ENCODE measurements at regions not wholly inside any gene's neighbourhood (a gene's known extent, or its start where the extent isn't known, plus 50 kb on each side); places are given as distances from the start of the nearest gene placed in this dataset.

DNA sequence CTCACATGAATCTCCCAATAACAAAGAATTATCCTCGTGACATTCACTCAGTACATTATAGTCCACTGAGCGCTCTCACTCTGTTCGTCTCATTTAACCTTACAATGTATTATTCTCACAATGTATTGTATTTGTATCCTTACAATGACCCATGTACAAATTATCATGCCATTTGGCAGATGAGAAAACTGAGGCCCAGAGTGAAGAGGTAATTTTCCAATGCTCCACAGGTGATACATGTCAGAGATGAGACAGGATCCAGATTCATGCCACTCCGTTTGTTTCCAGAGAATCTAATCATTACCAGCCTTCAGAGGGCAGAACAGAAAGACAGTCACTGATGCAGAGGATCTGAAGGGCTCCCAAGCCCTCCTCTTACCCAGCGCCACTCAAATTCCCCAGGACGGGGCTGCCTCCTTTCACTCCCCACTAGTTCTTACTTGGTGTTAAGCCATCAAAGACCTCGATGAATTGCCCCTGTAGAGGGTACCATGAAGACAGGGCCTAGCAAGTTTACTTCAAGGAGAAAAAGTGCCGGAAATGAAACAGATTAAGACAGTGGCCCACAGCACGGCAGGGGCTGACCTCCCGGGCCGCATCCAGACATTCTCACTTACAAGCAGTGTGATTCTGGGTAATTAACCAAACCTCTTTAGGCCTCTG lies 98.4 kb upstream of the MBOAT2 start:
- no peak for DNase-seq (ENCODE audit: low spot score)
- H3K36me3 ChIP-seq = no peaks in the 10 kb centered on the region
- H3K4me3 ChIP-seq = no peak overlapping the region
- no peaks in the 10 kb centered on the region for H3K9me3 ChIP-seq (ENCODE audit: low read depth)
- TF ChIP-seq EZH2 (IDR thresholded peaks at IDR 0.05) (no peak), EZH2phosphoT487 (IDR thresholded peaks at IDR 0.05) (no peak), CTCF (IDR thresholded peaks at IDR 0.05) (no peak)
- H3K4me2 ChIP-seq = peak overlapping the region; percentile 59
- no peak overlapping the region for H3K27ac ChIP-seq
- no peaks in the 10 kb centered on the region for H3K27me3 ChIP-seq
- peaks cover 7% of the 10 kb centered on the region for H3F3A ChIP-seq (ENCODE audit: low read depth)
- no peak overlapping the region for H2AFZ ChIP-seq (replicated peaks)
- no peaks in the 10 kb centered on the region for H3K79me2 ChIP-seq (ENCODE audit: low read depth)
- peaks cover 58% of the 10 kb centered on the region for H3K4me1 Mint-ChIP-seq
- no peak overlapping the region for H3K4me3 Mint-ChIP-seq
- H4K20me1 ChIP-seq (ENCODE audit: low read depth) = no peaks in the 10 kb centered on the region
- H3K9me3 Mint-ChIP-seq = no peaks in the 10 kb centered on the region
- H3K9ac ChIP-seq = no peak overlapping the region
- peaks cover 16% of the 10 kb centered on the region for H3K4me1 ChIP-seq
- peak overlapping the region; percentile 84 for H3K27ac Mint-ChIP-seq
- H3K36me3 Mint-ChIP-seq = no peaks in the 10 kb centered on the region
- H3K27me3 Mint-ChIP-seq (ENCODE audit: insufficient read depth, low read depth) = peaks cover 2% of the 10 kb centered on the region

- no peak overlapping the region for H2AFZ ChIP-seq (replicated peaks)
- no peak overlapping the region for H3K4me3 ChIP-seq
- Mint-ChIP-seq H3K27ac (no peak overlapping the region), H3K9me3 (no peaks in the 10 kb centered on the region), H3K27me3 (ENCODE audit: insufficient read depth, low read depth) (peaks cover 2% of the 10 kb centered on the region), H3K4me1 (peaks cover 54% of the 10 kb centered on the region), H3K4me3 (no peak overlapping the region), H3K36me3 (no peaks in the 10 kb centered on the region)
- no peaks in the 10 kb centered on the region for H4K20me1 ChIP-seq (ENCODE audit: low read depth)
- DNase-seq (ENCODE audit: low spot score) = no peak
- H3K9me3 ChIP-seq (ENCODE audit: low read depth) = no peaks in the 10 kb centered on the region
- no peak overlapping the region for H3K9ac ChIP-seq
- H3K27ac ChIP-seq = no peak overlapping the region
- no peak overlapping the region for H3K4me2 ChIP-seq
- H3K79me2 ChIP-seq (ENCODE audit: low read depth) = no peaks in the 10 kb centered on the region
- no peaks in the 10 kb centered on the region for H3K36me3 ChIP-seq
- H3F3A ChIP-seq (ENCODE audit: low read depth) = peaks cover 7% of the 10 kb centered on the region
- TF ChIP-seq EZH2 (IDR thresholded peaks at IDR 0.05) (no peak), CTCF (IDR thresholded peaks at IDR 0.05) (no peak), EZH2phosphoT487 (IDR thresholded peaks at IDR 0.05) (no peak)
- H3K27me3 ChIP-seq = peaks cover under 1% of the 10 kb centered on the region
- peaks cover 23% of the 10 kb centered on the region for H3K4me1 ChIP-seq
These were observed 96.8 kb upstream of the MBOAT2 start for GRCh38 chr2:9100080-9100876.

DNA sequence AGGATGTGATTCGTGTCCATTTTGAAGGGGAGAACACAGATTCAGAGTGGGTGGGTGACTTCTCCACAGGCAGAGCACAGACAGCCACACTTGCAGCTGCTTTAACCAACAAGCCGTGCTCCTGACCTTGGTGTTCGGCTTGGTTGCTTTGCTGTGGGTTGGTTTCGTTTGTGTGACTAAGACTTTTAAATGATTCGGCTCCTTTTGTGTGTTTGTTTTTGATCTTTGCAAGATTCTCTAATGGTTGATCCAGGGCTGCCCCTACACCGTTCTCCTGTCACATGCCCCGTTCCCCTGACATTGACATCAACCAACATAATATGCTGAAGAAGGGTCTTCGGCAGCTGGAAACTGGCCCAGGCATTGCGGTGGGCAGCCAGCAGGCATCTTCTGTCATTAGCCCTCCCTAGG lies 95.9 kb upstream of the MBOAT2 start:
- no peaks in the 10 kb centered on the region for H4K20me1 ChIP-seq (ENCODE audit: low read depth)
- peaks cover 10% of the 10 kb centered on the region for H3F3A ChIP-seq (ENCODE audit: low read depth)
- peaks cover 4% of the 10 kb centered on the region for H3K27me3 Mint-ChIP-seq (ENCODE audit: insufficient read depth, low read depth)
- DNase-seq (ENCODE audit: low spot score) = no peak
- no peaks in the 10 kb centered on the region for H3K9me3 Mint-ChIP-seq
- no peak overlapping the region for H3K4me3 ChIP-seq
- TF ChIP-seq EZH2phosphoT487 (IDR thresholded peaks at IDR 0.05) (no peak), EZH2 (IDR thresholded peaks at IDR 0.05) (no peak), CTCF (IDR thresholded peaks at IDR 0.05) (no peak)
- no peaks in the 10 kb centered on the region for H3K79me2 ChIP-seq (ENCODE audit: low read depth)
- H3K4me1 ChIP-seq = peaks cover 23% of the 10 kb centered on the region
- H3K27ac Mint-ChIP-seq = no peak overlapping the region
- no peak overlapping the region for H3K4me3 Mint-ChIP-seq
- H3K36me3 Mint-ChIP-seq = no peaks in the 10 kb centered on the region
- H2AFZ ChIP-seq (replicated peaks) = no peak overlapping the region
- H3K9me3 ChIP-seq (ENCODE audit: low read depth) = no peaks in the 10 kb centered on the region
- no peak overlapping the region for H3K27ac ChIP-seq
- peaks cover 10% of the 10 kb centered on the region for H3K27me3 ChIP-seq
- H3K9ac ChIP-seq = no peak overlapping the region
- H3K4me1 Mint-ChIP-seq = peaks cover 59% of the 10 kb centered on the region
- H3K36me3 ChIP-seq = no peaks in the 10 kb centered on the region
- no peak overlapping the region for H3K4me2 ChIP-seq
